ENCODE measurements at regions not wholly inside any gene's neighbourhood (a gene's known extent, or its start where the extent isn't known, plus 50 kb on each side); places are given as distances from the start of the nearest gene placed in this dataset.

DNA sequence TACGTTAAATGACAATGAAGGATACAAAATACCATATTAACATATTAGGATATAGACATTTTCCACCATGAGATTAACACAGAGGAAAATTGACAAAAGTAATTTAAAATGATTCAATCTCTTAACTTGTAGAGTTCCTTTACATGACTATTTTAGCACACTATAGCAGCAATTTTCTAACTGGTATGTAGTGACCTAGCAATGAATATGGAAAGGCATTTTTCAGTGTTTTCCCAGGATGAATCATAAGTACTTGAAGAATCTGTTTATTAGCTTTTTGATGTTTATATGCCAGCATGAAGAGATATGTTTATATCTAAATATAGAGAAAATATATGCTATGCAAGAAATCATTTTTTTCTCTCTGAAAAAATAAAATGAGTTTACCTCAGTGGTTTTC, 782.5 kb upstream of the CDH10 start:
- peaks cover 3% of the 10 kb centered on the region for H3K27me3 Mint-ChIP-seq (ENCODE audit: low read depth, poor library complexity)
- no peaks in the 10 kb centered on the region for H3K36me3 Mint-ChIP-seq (ENCODE audit: low read depth)
- no peaks in the 10 kb centered on the region for H3K9me3 Mint-ChIP-seq
- H3K27ac Mint-ChIP-seq = no peak overlapping the region
- H3K4me3 Mint-ChIP-seq = no peak overlapping the region
- no peaks in the 10 kb centered on the region for H3K4me1 Mint-ChIP-seq
- no peak for TF ChIP-seq CTCF (IDR thresholded peaks at IDR 0.05)
- no peak for DNase-seq

- Mint-ChIP-seq H3K4me3 (no peak overlapping the region), H3K27ac (no peak overlapping the region), H3K4me1 (no peaks in the 10 kb centered on the region), H3K36me3 (ENCODE audit: low read depth) (no peaks in the 10 kb centered on the region), H3K27me3 (ENCODE audit: low read depth, poor library complexity) (peaks cover 3% of the 10 kb centered on the region), H3K9me3 (no peaks in the 10 kb centered on the region)
- DNase-seq = no peak
- no peak for TF ChIP-seq CTCF (IDR thresholded peaks at IDR 0.05)
Measured at GRCh38 chr5:25423271-25423670, 778.5 kb upstream of the CDH10 start.

DNA sequence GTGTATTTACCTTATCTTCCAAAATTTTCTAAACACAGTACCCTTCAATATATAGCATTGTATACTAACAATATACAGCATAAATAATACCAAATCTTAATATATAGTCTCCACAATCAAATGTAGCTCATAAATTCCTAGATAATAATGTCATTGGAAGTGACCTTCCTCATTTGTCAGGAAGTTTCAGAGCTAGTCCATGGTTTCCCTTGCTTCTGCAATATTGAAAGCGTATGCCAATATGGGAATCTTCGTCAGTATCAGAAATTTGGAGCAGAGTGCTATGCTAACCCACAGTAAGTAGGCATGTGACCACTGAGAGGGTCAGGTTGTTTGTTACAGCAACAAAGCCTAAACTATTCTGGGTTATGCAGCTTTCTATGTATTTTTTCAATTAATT, 774.9 kb upstream of the CDH10 start:
- H3K36me3 Mint-ChIP-seq (ENCODE audit: low read depth) = no peaks in the 10 kb centered on the region
- no peak overlapping the region for H3K4me3 Mint-ChIP-seq
- no peak for DNase-seq
- no peak overlapping the region for H3K27ac Mint-ChIP-seq
- H3K4me1 Mint-ChIP-seq = no peaks in the 10 kb centered on the region
- no peaks in the 10 kb centered on the region for H3K27me3 Mint-ChIP-seq (ENCODE audit: low read depth, poor library complexity)
- no peak for TF ChIP-seq CTCF (IDR thresholded peaks at IDR 0.05)
- no peaks in the 10 kb centered on the region for H3K9me3 Mint-ChIP-seq

- Mint-ChIP-seq H3K27me3 (ENCODE audit: low read depth, poor library complexity) (no peaks in the 10 kb centered on the region), H3K4me1 (no peaks in the 10 kb centered on the region), H3K27ac (no peak overlapping the region), H3K36me3 (ENCODE audit: low read depth) (no peaks in the 10 kb centered on the region), H3K4me3 (no peak overlapping the region), H3K9me3 (no peaks in the 10 kb centered on the region)
- no peak for DNase-seq
- TF ChIP-seq CTCF (IDR thresholded peaks at IDR 0.05) = no peak
Measured at GRCh38 chr5:25418978-25419377, 774.2 kb upstream of the CDH10 start.

DNA sequence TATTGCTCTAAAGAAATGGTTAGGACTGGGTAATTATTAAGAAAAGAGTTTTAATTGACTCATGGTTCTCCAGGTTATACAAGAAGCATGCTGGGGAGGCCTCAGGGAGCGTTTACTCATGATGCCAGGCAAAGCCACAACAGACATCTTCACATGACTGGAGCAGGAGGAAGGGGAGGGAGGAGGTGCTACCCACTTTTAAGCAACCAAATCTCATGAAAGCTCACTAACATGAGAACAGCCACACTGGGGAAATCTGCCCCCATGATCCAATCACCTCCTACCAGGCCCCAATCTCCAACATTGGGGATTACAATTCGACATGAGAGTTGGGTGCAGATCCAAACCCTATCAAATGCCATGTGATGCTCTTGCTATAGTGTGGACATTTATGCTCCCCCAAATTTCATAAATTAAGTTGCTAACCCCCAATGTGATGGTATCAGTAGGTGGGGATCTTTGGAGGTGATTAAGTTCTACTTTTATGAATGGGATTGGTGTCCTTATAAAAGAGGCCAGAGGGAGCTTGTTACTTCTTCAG, 773.6 kb upstream of the CDH10 start:
- Mint-ChIP-seq H3K4me3 (no peak overlapping the region), H3K9me3 (no peaks in the 10 kb centered on the region), H3K27me3 (ENCODE audit: low read depth, poor library complexity) (no peaks in the 10 kb centered on the region), H3K27ac (no peak overlapping the region), H3K4me1 (no peaks in the 10 kb centered on the region), H3K36me3 (ENCODE audit: low read depth) (no peaks in the 10 kb centered on the region)
- no peak for TF ChIP-seq CTCF (IDR thresholded peaks at IDR 0.05)
- no peak for DNase-seq

DNA sequence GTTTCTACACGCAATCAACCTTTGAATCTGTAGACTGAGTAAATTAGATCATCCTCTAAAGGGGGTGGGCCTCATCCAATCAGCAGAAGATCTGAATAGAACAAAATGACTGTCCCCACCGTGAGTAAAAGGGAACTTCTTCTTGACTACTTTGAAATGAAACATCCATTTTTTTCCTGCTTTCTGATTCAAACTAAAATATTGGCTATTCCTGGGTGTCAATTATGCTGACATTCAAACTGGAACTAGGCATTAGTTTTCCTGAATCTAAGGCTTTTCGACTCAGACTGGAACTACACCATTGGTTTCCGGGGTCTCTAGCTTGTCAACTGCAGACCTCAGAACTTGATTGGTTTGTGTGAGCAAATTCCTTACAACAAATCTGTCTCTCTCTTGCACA, 772.2 kb upstream of the CDH10 start:
- DNase-seq = no peak
- no peak overlapping the region for H3K4me3 Mint-ChIP-seq
- no peaks in the 10 kb centered on the region for H3K27me3 Mint-ChIP-seq (ENCODE audit: low read depth, poor library complexity)
- no peak for TF ChIP-seq CTCF (IDR thresholded peaks at IDR 0.05)
- H3K27ac Mint-ChIP-seq = no peak overlapping the region
- H3K9me3 Mint-ChIP-seq = no peaks in the 10 kb centered on the region
- no peaks in the 10 kb centered on the region for H3K36me3 Mint-ChIP-seq (ENCODE audit: low read depth)
- no peaks in the 10 kb centered on the region for H3K4me1 Mint-ChIP-seq
